LNCaP clone FGC (cell line): ENCODE measurements at regions not wholly inside any gene's neighbourhood (a gene's known extent, or its start where the extent isn't known, plus 50 kb on each side); places are given as distances from the start of the nearest gene placed in this dataset.

Experiments used
- DNase-seq: peaks from one replicate; pipeline ENCODE4 v3.0.0-alpha.2; 2011; ENCODE audit warnings: low read depth
- H3K4me3 ChIP-seq: 2 replicates; pipeline ENCODE4 v1.5.1; 2011; ENCODE audit warnings: mild to moderate bottlenecking, low read depth, low read length, control low read depth
- CTCF ChIP-seq: IDR thresholded peaks from 2 replicates; pipeline ENCODE4 v1.5.1; 2012; ENCODE audit warnings: mild to moderate bottlenecking; ENCODE audit not compliant: control insufficient read depth, insufficient read depth; ENCODE audit errors: extremely low read depth

DNA sequence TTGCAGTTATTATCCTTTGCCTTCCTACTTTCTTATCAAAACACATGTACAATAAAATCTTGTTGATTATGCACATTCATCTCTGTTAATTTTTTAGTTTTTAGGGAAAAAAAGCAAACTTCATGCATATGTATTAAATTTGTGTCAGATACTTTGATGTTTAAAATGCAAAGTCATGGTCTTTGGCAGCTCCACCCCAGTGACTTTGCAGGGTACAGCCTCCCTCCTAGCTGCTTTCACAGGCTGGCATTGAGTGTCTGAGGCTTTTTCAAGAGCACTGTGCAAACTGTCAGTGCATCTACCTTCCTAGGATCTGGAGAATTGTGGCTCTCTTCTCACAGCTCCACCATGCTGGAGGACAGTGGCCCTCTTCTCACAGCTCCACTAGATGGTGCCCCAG is 1988.1 kb upstream of the PCDH20 start:
- TF ChIP-seq CTCF: no peak
- no peak for DNase-seq

GRCh38 chr13:63396746-63397145 is 1981.1 kb upstream of the PCDH20 start:
- no peak for TF ChIP-seq CTCF
- no peak overlapping the region for H3K4me3 ChIP-seq
- no peak for DNase-seq

More for the DNA sequence above, 1988.1 kb upstream of the PCDH20 start:
- no peak overlapping the region for H3K4me3 ChIP-seq

DNA sequence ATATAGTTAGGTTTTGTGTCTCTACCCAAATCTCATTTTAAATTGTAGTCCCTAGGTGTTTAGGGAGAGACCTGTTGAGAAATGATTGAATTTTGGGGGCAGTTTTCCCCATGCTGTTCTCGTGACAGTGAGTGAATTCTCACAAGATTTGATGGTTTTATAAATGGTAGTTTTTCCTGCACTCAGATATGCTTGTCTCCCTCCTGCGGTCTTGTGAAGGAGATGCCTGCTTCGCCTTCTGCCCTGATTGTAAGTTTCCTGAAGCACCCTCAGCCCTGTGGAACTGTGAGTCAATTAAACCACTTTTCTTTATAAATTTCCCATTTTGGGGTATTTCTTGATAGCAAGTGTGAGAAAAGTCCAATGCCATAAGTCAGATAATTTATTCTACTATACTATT is 1977.5 kb upstream of the PCDH20 start:
- H3K4me3 ChIP-seq: no peak overlapping the region
- TF ChIP-seq CTCF: no peak
- DNase-seq: no peak

- no peak for TF ChIP-seq CTCF
- DNase-seq: no peak
- H3K4me3 ChIP-seq: no peak overlapping the region
These were observed 1974.1 kb upstream of the PCDH20 start for GRCh38 chr13:63389756-63390155.

DNA sequence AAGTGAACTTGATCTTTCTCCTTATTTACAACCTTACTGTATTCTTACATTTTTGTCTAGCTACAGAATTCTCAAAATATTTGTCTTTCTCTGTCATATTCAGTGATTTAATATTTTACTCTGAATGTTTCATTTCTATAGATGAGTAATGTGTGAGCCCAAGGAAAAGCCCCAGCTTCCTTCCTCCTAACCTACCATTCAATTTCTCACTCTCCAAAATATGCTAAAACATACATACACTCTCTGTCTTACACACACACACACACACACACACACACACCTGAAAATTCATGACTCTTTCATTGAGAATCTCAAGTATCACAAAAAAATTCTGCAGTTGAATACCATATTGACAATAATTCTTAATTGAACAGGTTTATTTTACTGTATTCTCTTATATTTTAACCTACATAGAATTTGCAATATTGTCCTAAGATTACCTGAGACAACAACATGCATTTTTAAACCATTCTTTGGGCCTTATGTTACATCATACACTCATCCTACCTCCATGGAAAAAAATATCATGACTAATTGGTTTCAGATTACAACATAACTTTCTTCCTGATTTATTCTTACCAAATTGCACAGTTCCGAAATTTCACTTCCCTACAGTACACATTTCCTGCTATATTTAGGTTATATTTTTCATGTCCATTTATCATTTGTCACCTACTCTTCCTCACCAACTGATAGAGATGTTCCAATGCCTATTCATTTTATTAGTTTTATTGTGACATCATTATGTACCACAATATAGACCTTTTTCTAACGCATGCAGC is 1965.6 kb upstream of the PCDH20 start:
- TF ChIP-seq CTCF: no peak
- H3K4me3 ChIP-seq: no peak overlapping the region
- no peak for DNase-seq

DNA sequence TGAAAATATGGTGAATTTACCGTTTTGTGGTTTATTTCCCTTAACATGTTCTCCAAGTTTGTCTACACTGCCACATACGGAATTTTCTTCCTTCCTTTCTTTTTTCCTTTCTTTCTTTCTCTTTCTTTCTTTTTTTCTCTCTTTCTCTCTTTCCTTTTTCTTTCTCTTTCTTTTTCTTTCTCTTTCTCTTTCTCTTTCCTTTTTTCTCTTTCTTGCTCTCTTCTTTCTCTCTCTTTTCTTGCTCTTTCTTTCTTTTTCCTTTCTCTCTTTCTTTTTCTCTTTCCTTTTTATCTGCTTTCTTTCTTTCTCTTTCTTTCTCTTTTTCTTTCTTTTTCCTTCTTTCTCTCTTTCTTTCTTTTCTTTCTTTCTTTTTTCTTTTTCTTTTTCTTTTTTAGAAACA is 1962.3 kb upstream of the PCDH20 start:
- no peak for DNase-seq
- no peak for TF ChIP-seq CTCF
- no peak overlapping the region for H3K4me3 ChIP-seq

DNA sequence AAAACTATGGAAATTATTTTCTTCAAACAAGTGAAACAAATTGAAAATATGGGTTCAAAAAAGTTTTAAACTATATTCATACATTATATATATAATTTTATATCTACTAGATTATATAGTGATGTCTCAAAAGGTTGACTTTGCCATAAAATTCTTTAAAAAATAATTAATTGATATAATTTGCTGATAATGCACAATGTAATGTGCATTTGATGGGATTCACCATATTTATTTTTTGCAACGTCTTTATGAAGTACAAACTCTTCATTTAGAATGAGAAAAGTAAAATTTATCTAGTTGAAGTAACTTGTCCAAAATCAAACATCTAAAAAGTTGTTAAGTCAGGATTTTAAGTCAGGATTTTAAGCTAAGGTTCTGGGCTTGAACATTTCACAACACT is 1954.5 kb upstream of the PCDH20 start:
- H3K4me3 ChIP-seq: no peak overlapping the region
- no peak for TF ChIP-seq CTCF
- no peak for DNase-seq
